Aorta (tissue), 5 donors: ENCODE measurements at regions not wholly inside any gene's neighbourhood (a gene's known extent, or its start where the extent isn't known, plus 50 kb on each side); places are given as distances from the start of the nearest gene placed in this dataset.

Source experiments
- ATAC-seq: fragments of 200-7000 bp; cut with Tn5 transposase; one replicate; pipeline ENCODE4 v1.9.1; 2022; ENCODE audit warnings: moderate library complexity; ENCODE audit not compliant: low FRiP score
- DNase-seq, 2 donors: peaks; one replicate each; pipeline ENCODE4 v3.0.0-alpha.2; 2020
- H3K27ac ChIP-seq, 2 donors: one replicate each; pipeline ENCODE4 v1.5.1; 2013; ENCODE audit warnings: low read length in 2 of 2, mild to moderate bottlenecking in 2 of 2, moderate library complexity in 2 of 2, control low read depth in 1 of 2, inconsistent platforms in 1 of 2, low read depth in 1 of 2
- H3K27me3 ChIP-seq, 2 donors: one replicate each; pipeline ENCODE4 v1.6.1; 2013; ENCODE audit warnings: control low read depth in 1 of 2, low read length in 1 of 2, mild to moderate bottlenecking in 1 of 2, moderate library complexity in 1 of 2; ENCODE audit not compliant: insufficient read depth in 2 of 2, control insufficient read depth in 1 of 2
- H3K36me3 ChIP-seq, 2 donors: one replicate each; pipeline ENCODE4 v1.6.1; 2013; ENCODE audit warnings: control low read depth in 1 of 2, low read length in 1 of 2, mild to moderate bottlenecking in 1 of 2; ENCODE audit not compliant: insufficient read depth in 2 of 2, control insufficient read depth in 1 of 2
- H3K4me1 ChIP-seq, 2 donors: one replicate each; pipeline ENCODE4 v1.6.1; 2013; ENCODE audit warnings: low read length in 2 of 2, control low read depth in 1 of 2, mild to moderate bottlenecking in 1 of 2, moderate library complexity in 1 of 2; ENCODE audit not compliant: insufficient read depth in 2 of 2, control insufficient read depth in 1 of 2
- H3K4me3 ChIP-seq, 2 donors: one replicate each; pipeline ENCODE4 v1.5.1; 2013; ENCODE audit warnings: low read length in 2 of 2, control low read depth in 1 of 2, mild to moderate bottlenecking in 1 of 2
- H3K9me3 ChIP-seq: one replicate; pipeline ENCODE4 v1.6.1; 2013; ENCODE audit warnings: mild to moderate bottlenecking, low read length; ENCODE audit not compliant: control insufficient read depth
- WGBS, 2 donors: extraction: QIAGEN DNeasy Blood & Tissue Kit; methylation state at CpG; one replicate each; pipeline ENCODE4 v1.1.7; 2013; 5-methylcytosine and 5-hydroxymethylcytosine counted together
- intact Hi-C, 2 donors: fragments of 100-400 bp; cut with DNase I; formaldehyde crosslinking; loops; one replicate each; pipeline versions ENCODE4 v1.14.2 to v1.15.0; 2022
- donor health status: healthy with polysubstance abuse.
- donor health status: Bipolar disorder and iron deficiency.
- donor health status: DM: no; HTN: no; CAD: no.
- donor health status: DM: no; HTN: no; CAD: no.
- donor health status: DM: yes; HTN: yes; CAD: no.

DNA sequence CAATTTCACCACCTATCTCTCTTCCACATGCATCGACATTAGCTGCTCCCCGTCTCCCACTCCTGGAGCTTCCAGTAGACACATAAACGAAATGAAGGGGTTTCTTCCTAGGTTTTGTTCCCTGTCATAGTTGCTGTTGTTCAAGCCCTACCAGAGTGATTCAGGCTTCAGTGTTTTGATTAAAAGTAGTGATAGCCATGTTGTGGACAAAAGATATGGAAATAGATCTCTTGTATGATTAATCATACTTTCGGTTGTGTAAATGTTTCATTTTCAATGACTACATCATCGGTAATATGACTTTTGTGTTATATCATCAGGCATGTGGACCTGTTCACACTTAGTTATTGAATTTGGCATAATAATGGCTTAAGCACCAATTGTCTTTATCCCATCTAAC, 96.5 kb upstream of the KLF3 start:
- Histone ChIP-seq H3K36me3 (no peaks in the 10 kb centered on the region), H3K27ac (no peak overlapping the region), H3K4me1 (peaks cover 2% of the 10 kb centered on the region in 2 donors), H3K27me3 (no peaks in the 10 kb centered on the region), H3K9me3 (no peaks in the 10 kb centered on the region), H3K4me3 (no peak overlapping the region)
- 85 to 92% methylated on average over 5 of the region's 5 CpGs for WGBS, 2 donors
- intact Hi-C loops = no loop called here
- ATAC-seq (no peak), DNase-seq (no peak)

DNA sequence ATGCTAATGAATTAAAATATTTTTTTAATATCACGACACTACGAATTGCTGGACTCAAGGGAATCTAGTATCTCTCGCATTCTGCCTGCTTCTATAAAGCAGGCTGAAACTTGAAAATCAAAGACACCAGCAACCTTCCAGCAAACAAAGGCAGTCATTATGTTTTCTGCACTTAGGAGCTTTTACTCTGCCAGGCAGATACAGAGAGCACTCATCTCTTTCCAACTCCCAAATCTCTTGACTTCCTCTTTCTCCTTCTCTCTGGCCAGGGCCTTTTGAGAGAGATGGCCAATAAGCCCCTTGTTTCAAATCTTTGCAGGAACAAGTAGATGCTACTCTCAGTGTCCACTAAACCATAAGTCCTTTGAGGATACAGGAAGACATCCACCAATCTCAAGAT, 95.2 kb upstream of the KLF3 start:
- intact Hi-C loops = no loop called here
- 93% methylated on average over 3 of the region's 3 CpGs for WGBS, 2 donors
- ATAC-seq (no peak), DNase-seq (no peak)
- no peaks in the 10 kb centered on the region for H3K36me3 ChIP-seq
- no peak overlapping the region for H3K4me3 ChIP-seq
- no peaks in the 10 kb centered on the region for H3K9me3 ChIP-seq
- no peak overlapping the region for H3K27ac ChIP-seq
- no peaks in the 10 kb centered on the region for H3K27me3 ChIP-seq
- peaks cover 2% of the 10 kb centered on the region in 2 donors for H3K4me1 ChIP-seq

DNA sequence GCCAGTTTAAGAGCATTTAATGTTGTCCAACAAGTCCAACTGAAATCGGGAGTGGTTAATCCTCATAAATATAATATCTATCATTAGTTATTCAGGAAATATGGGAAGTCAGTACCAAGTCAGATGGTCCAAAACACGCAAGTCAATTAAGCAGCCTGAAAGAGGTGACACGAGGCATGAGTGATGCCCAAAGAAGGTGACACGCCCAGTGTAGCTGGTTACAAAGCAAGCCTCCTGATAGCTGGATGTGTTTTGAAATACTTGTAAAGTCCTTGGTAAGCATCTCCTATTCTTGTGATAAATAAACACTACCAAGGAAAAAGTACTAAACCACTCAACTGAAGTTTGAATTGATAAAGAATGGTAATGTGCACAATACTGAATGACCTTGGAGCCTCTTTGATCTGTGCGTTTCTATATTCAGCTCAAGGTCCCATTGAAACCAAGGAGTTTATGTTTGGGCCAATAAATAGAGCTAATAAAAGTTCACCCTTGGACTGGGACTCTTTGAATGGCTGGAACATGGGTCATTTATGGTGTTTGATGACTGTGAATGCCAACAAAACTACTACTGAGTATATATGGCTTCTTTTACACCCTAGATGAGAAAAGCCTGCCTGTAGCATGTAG, 93.2 kb upstream of the KLF3 start:
- no peaks in the 10 kb centered on the region for H3K9me3 ChIP-seq
- ATAC-seq = no peak
- no peaks in the 10 kb centered on the region for H3K36me3 ChIP-seq
- no peak overlapping the region for H3K4me3 ChIP-seq
- DNase-seq = no peak
- peaks cover 0 to 1% of the 10 kb centered on the region in 2 donors for H3K4me1 ChIP-seq
- H3K27ac ChIP-seq = no peak overlapping the region
- intact Hi-C loops = no loop called here
- H3K27me3 ChIP-seq = no peaks in the 10 kb centered on the region
- 95 to 96% methylated on average over 5 of the region's 5 CpGs for WGBS, 2 donors

DNA sequence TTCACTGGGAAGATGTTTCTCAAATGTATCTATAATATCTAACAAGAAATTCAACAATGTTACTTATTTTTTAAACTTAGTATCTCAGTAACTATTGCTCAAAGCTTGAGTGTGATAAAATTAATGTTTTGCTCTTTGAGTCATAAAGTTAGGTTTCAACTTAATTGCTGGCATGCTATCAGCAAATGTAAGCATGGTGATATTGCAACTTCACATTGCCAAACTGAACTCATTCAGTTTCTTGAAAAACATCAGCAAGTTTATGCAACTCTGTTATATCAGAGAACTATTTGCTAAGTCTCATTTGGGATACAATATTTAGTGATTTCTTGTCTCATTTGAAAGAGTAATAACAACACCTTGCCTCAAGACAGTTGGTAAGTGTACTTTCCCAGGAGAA, 91.2 kb upstream of the KLF3 start:
- DNase-seq (no peak), ATAC-seq (no peak)
- Histone ChIP-seq H3K27ac (no peak overlapping the region), H3K27me3 (no peaks in the 10 kb centered on the region), H3K4me3 (no peak overlapping the region), H3K36me3 (no peaks in the 10 kb centered on the region), H3K9me3 (no peaks in the 10 kb centered on the region), H3K4me1 (no peaks in the 10 kb centered on the region)
- intact Hi-C loops = no loop called here

DNA sequence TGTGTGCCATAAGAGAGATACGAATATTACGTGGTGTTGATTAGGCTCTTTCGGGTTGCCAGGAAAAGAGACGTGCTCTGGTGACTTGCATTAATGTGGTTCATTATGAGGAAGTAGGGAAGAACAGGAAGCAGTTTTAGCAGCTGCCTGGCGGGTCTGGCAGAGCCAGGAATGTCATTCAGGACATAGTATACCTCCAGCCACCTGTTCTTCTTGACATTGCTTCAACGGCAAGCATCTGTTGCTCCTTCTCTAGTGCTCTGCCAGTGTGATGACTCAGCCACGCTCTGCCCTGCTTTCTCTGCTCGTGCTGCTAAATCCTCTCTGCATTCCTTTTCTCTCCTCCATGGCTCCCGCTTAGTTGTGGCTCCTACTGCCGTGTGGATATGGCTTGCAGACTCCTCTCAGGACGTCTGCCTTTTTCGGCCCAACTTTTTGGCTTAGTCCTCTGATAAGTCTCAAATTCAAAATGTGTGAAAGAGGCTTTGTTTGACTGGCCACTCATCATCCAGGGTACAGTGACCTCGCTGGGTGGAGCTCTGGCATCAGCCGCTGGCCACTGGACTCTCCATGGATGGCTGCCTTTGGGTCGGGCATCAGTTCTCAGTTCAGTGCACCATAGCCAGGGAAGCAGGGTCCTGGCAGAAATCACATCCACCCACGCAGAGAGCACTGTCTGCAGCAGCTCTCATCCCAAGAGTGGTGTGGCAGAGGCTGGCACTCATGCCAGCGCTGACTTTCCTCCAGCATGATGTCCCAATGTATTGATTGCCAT, 89.3 kb upstream of the KLF3 start:
- no peaks in the 10 kb centered on the region for H3K27me3 ChIP-seq
- WGBS, 2 donors = 78 to 85% methylated on average over 17 of the region's 17 CpGs
- H3K27ac ChIP-seq = no peak overlapping the region
- H3K4me3 ChIP-seq = no peak overlapping the region
- no peaks in the 10 kb centered on the region for H3K36me3 ChIP-seq
- H3K9me3 ChIP-seq = no peaks in the 10 kb centered on the region
- no peaks in the 10 kb centered on the region for H3K4me1 ChIP-seq
- ATAC-seq = no peak
- intact Hi-C loops = no loop called here
- peak in 1 of 2 donors; percentile 44 for DNase-seq

DNA sequence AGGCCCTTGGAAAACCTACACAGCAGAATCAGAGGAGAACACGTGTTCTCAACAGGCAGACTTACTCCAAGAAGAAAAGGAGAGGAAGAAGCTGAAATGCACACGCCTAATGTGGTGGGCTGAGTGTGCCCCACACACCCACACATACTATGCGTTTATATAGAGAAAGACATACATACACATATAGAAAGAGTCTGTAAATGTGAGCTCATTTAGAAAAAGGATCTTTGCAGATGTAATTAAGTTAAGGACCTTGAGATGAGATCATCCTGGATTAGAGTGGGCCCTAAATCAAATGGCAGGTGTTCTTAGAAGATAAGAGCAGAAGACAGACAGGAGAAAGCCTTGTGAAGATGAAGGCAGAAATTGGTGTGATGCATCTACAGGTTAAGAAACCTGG, 87.2 kb upstream of the KLF3 start:
- intact Hi-C loops = no loop called here
- ATAC-seq = no peak
- DNase-seq = no peak
- Histone ChIP-seq H3K27me3 (no peaks in the 10 kb centered on the region), H3K27ac (no peak overlapping the region), H3K9me3 (no peaks in the 10 kb centered on the region), H3K36me3 (no peaks in the 10 kb centered on the region), H3K4me3 (no peak overlapping the region), H3K4me1 (no peaks in the 10 kb centered on the region)
- 93 to 95% methylated on average over 3 of the region's 3 CpGs for WGBS, 2 donors

DNA sequence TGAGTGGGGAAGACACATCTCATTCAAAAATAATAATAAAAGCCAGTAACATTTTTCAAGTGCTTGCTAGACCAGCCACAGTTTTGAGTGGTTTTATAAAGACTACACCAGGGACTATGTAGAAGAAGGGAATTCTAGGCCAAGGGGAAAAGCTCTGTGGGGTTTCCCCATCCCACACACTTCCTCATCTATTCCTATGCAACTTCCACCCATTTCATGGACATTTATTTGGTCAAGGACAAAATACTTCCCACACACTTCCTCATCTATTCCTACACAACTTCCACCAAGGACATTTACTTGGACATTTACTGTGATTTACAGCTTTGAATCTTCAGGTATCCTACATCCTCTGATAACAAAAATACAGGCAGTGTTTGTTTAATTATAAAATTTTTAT, 86.5 kb upstream of the KLF3 start:
- DNase-seq = no peak
- Histone ChIP-seq H3K4me1 (no peaks in the 10 kb centered on the region), H3K27me3 (no peaks in the 10 kb centered on the region), H3K9me3 (no peaks in the 10 kb centered on the region), H3K27ac (no peak overlapping the region), H3K4me3 (no peak overlapping the region), H3K36me3 (no peaks in the 10 kb centered on the region)
- intact Hi-C loops = no loop called here
- ATAC-seq = no peak

DNA sequence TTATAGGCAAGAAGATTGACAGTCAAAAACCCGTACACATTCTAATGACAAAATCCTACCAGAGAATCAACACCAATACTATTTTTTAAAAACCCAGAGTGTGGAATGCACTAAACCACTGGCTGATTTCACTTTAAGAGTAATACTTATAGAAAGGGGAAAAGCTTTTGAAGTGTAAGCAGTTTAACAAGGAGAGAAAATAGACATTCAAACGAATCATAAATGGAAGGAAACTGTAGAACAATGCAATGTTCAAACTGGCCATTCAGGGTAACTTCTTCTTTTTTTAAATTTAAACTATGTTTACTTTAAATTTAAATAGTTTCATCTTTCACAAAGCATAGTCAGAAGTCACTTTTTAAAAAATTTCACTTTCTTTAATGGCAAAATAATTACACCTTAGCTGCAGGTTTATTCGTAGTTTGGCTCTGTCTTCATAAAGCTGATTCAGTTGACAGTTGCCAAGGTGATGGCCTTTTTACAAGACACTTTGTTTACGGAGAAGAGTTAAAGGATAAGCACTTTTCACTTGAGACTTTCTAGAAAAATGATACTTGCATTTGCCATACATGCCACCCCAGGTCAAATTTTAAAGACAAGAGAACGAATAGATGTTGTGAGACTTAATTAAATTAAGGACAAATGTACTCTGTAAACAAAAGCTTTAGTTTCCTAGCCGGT, 82.4 kb upstream of the KLF3 start:
- H3K36me3 ChIP-seq = no peaks in the 10 kb centered on the region
- ATAC-seq (no peak), DNase-seq (no peak)
- no peak overlapping the region for H3K4me3 ChIP-seq
- no peaks in the 10 kb centered on the region for H3K27me3 ChIP-seq
- H3K4me1 ChIP-seq = no peaks in the 10 kb centered on the region
- H3K27ac ChIP-seq = no peak overlapping the region
- intact Hi-C loops = no loop called here
- no peaks in the 10 kb centered on the region for H3K9me3 ChIP-seq
- 53 to 59% methylated on average over 6 of the region's 6 CpGs for WGBS, 2 donors

DNA sequence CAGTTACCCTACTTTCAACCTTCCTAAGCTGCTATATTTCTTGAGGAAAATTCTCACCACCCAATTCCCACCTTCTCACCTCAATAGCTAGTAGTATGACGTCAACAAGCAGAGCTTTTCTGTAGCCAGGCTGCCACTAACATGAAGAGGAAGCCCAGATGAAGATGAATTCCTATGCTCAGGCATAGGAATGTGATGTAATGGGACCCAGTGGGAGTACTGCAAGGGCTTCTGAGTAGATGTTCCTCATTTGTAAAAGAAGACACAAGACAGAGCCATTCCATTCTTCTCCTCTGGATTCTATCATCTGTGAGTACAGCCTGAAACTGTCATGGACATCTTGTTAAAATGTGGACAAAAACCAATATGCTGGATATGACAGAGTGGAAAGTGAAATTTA, 81.6 kb upstream of the KLF3 start:
- Histone ChIP-seq H3K4me1 (no peaks in the 10 kb centered on the region), H3K36me3 (no peaks in the 10 kb centered on the region), H3K27ac (no peak overlapping the region), H3K27me3 (no peaks in the 10 kb centered on the region), H3K9me3 (no peaks in the 10 kb centered on the region), H3K4me3 (no peak overlapping the region)
- no peak for ATAC-seq
- intact Hi-C loops = no loop called here
- WGBS, 2 donors = 38 to 51% methylated on average over 1 of the region's 1 CpG
- DNase-seq = no peak
